Left lung (tissue), 4 donors: ENCODE measurements at regions not wholly inside any gene's neighbourhood (a gene's known extent, or its start where the extent isn't known, plus 50 kb on each side); places are given as distances from the start of the nearest gene placed in this dataset.

Source experiments
- ATAC-seq: fragments of 200-7000 bp; cut with Tn5 transposase; one replicate; pipeline ENCODE4 v1.9.1; 2020; ENCODE audit warnings: moderate library complexity
- DNase-seq, 4 donors: peaks; one replicate each; pipeline ENCODE4 v3.0.0-alpha.2; 2013 to 2020
- H3K27ac ChIP-seq, 2 donors: fragments of 200-600 bp; sonication (generic) in 1 of 2; one replicate each; pipeline versions ENCODE4 v1.5.0 to v1.8.0; 2020 to 2021
- H3K27me3 ChIP-seq, 2 donors: fragments of 200-600 bp; sonication (generic) in 1 of 2; one replicate each; pipeline versions ENCODE4 v1.5.0 to v1.8.0; 2020 to 2021
- H3K36me3 ChIP-seq, 2 donors: fragments of 200-600 bp; sonication (generic) in 1 of 2; one replicate each; pipeline versions ENCODE4 v1.5.0 to v1.8.0; 2020 to 2021
- H3K4me1 ChIP-seq, 2 donors: fragments of 200-600 bp; one replicate each; pipeline ENCODE4 v1.8.0; 2021
- H3K4me3 ChIP-seq, 2 donors: fragments of 200-600 bp; sonication (generic) in 1 of 2; one replicate each; pipeline versions ENCODE4 v1.5.0 to v1.8.0; 2020 to 2021; ENCODE audit warnings: mild to moderate bottlenecking in 1 of 2
- H3K9me3 ChIP-seq, 2 donors: fragments of 200-600 bp; sonication (generic) in 1 of 2; one replicate each; pipeline versions ENCODE4 v1.5.0 to v1.8.0; 2020 to 2021
- intact Hi-C, 2 donors: fragments of 100-400 bp; cut with DNase I; formaldehyde crosslinking; loops; one replicate each; pipeline versions ENCODE4 v1.11.2 to v1.14.2; 2022
- TF ChIP-seq, protein P1 (sequence below), 2 donors: fragments of 200-600 bp; sonication (generic) in 1 of 2; IDR thresholded peaks; one replicate each; pipeline versions ENCODE4 v1.5.0 to v1.8.0; 2021; ENCODE audit warnings: antibody characterized with exemption in 2 of 2
- donor health status: DM: no; HTN: yes; CAD: no.
- donor health status: DM: no; HTN: no; CAD: no.

- H3K36me3 ChIP-seq = no peaks in the 10 kb centered on the region
- H3K9me3 ChIP-seq = no peaks in the 10 kb centered on the region
- ATAC-seq (no peak), DNase-seq (no peak)
- no peaks in the 10 kb centered on the region for H3K27me3 ChIP-seq
- H3K4me3 ChIP-seq = no peak overlapping the region
- H3K27ac ChIP-seq = no peak overlapping the region
- TF ChIP-seq, protein P1, sequence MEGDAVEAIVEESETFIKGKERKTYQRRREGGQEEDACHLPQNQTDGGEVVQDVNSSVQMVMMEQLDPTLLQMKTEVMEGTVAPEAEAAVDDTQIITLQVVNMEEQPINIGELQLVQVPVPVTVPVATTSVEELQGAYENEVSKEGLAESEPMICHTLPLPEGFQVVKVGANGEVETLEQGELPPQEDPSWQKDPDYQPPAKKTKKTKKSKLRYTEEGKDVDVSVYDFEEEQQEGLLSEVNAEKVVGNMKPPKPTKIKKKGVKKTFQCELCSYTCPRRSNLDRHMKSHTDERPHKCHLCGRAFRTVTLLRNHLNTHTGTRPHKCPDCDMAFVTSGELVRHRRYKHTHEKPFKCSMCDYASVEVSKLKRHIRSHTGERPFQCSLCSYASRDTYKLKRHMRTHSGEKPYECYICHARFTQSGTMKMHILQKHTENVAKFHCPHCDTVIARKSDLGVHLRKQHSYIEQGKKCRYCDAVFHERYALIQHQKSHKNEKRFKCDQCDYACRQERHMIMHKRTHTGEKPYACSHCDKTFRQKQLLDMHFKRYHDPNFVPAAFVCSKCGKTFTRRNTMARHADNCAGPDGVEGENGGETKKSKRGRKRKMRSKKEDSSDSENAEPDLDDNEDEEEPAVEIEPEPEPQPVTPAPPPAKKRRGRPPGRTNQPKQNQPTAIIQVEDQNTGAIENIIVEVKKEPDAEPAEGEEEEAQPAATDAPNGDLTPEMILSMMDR (IDR thresholded peaks at IDR 0.05) = no peak
- H3K4me1 ChIP-seq = no peaks in the 10 kb centered on the region
- intact Hi-C loops = no loop called here
Observed at GRCh38 chr20:60389441-60389840, 431.2 kb downstream of the CDH26 start.

DNA sequence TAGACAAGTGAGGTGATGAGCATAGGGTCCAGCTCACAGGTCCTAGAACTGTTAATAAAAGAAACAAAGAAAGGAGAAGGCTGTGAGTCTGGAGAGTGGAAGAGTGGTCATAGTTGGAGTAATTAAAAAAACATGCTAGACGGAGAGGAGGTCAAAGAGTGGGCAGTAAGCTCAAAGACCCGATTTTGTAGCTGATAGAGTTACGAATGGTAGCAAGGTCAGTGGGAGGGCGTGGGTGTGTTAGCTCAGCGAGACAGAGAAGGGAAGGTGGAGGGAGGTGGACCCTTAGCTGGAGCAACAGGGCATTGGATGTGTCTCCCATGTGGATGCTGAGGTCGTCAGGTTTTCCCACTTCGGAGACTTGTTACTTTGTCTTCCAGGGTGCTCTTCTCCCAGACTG lies 431.7 kb downstream of the CDH26 start:
- no peak overlapping the region for H3K27ac ChIP-seq
- H3K9me3 ChIP-seq = no peaks in the 10 kb centered on the region
- intact Hi-C loops = no loop called here
- TF ChIP-seq, protein P1 (IDR thresholded peaks at IDR 0.05) = no peak
- H3K4me1 ChIP-seq = no peaks in the 10 kb centered on the region
- ATAC-seq = no peak
- H3K4me3 ChIP-seq = no peak overlapping the region
- H3K36me3 ChIP-seq = no peaks in the 10 kb centered on the region
- H3K27me3 ChIP-seq = no peaks in the 10 kb centered on the region
- DNase-seq = no peak

- Histone ChIP-seq H3K4me1 (no peaks in the 10 kb centered on the region), H3K27ac (no peak overlapping the region), H3K27me3 (no peaks in the 10 kb centered on the region), H3K36me3 (no peaks in the 10 kb centered on the region), H3K4me3 (no peak overlapping the region), H3K9me3 (no peaks in the 10 kb centered on the region)
- no peak for ATAC-seq
- no peak for DNase-seq
- intact Hi-C loops = no loop called here
- TF ChIP-seq, protein P1 (IDR thresholded peaks at IDR 0.05) = no peak
Observed at GRCh38 chr20:60395991-60396390, 437.8 kb downstream of the CDH26 start.

DNA sequence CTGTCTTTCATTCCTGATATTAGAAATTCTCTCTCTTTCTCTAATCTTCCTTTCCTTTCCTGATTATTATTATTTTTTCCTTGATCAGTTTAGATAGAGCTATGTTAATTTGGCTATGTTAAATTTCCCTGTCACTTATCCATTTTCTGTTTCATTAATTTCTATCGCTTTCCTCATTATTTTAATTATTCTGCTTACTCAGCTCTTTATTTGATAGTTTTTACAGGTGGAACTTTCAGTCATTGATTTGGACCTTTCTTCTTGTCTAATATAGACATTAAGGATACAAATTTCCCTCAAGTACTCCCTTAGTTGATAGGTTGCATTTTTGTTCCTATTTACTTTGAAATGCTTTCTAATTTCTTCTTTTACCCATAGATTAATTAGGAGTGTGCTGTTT lies 442.3 kb downstream of the CDH26 start:
- no peak overlapping the region for H3K27ac ChIP-seq
- intact Hi-C loops = no loop called here
- TF ChIP-seq, protein P1 (IDR thresholded peaks at IDR 0.05) = no peak
- no peaks in the 10 kb centered on the region for H3K27me3 ChIP-seq
- H3K36me3 ChIP-seq = no peaks in the 10 kb centered on the region
- no peak overlapping the region for H3K4me3 ChIP-seq
- ATAC-seq (no peak), DNase-seq (no peak)
- no peaks in the 10 kb centered on the region for H3K4me1 ChIP-seq
- H3K9me3 ChIP-seq = no peaks in the 10 kb centered on the region

DNA sequence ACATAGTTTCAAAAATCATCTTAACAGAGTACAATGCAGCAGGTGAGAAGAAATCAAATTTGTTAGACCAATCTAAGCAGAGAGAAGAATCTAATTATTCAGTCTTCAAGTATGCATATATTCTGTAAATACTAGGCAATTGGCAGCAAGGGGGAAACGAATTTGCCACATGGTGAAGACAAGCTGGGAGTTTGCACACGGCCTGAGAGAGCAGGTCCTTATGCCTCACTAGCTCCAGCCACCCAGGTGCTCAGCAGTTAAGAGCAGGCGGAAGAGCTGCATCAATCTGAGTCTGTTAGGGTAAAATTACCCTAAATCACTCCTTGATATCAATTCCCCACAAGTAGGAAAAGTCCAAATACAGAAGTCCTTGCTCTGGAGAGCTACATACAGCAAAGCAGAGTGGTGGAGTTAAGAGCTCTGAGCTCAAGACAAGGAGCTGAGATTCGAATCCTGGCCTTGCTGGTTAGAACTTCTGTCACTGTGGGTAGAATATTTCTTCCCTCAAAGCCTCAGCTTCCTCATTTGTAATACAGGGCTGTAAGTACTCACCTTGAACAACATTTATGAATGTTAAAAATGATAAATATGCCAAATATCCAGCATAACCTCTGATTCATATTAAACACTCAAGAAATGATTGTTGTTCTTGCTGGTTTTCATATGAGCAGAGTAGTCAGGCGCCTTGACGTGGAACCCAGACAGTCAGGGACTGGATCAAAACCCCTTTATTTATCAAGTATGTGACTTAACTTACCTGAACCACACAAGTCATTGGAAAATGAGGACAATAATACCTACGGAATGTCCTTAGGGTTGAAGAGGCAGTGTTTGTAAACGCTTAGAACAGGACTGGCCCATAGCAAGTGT lies 444.2 kb downstream of the CDH26 start:
- H3K4me1 ChIP-seq = no peaks in the 10 kb centered on the region
- H3K9me3 ChIP-seq = no peaks in the 10 kb centered on the region
- intact Hi-C loops = no loop called here
- no peaks in the 10 kb centered on the region for H3K27me3 ChIP-seq
- no peak overlapping the region for H3K4me3 ChIP-seq
- ATAC-seq = peak; percentile 55
- H3K27ac ChIP-seq = peak overlapping the region in 1 of 2 donors; percentile 23
- no peak for DNase-seq
- TF ChIP-seq, protein P1 (IDR thresholded peaks at IDR 0.05) = no peak
- H3K36me3 ChIP-seq = no peaks in the 10 kb centered on the region
